Body of pancreas (tissue), 4 donors: ENCODE measurements at regions not wholly inside any gene's neighbourhood (a gene's known extent, or its start where the extent isn't known, plus 50 kb on each side); places are given as distances from the start of the nearest gene placed in this dataset.

Source experiments
- CTCF ChIP-seq, 7 experiments: fragments of 450-650 bp in 4 of 7; fragments of 200-600 bp in 3 of 7; sonication (generic) in 3 of 7; IDR thresholded peaks; one replicate each; pipeline ENCODE4 v1.5.1; 2016 to 2019; ENCODE audit warnings: antibody characterized with exemption in 7 of 7
- POLR2A ChIP-seq, 3 donors: fragments of 450-650 bp; IDR thresholded peaks; one replicate each; pipeline ENCODE4 v1.6.1; 2016; ENCODE audit warnings: antibody characterized with exemption in 3 of 3, mild to moderate bottlenecking in 2 of 3

- TF ChIP-seq POLR2A (IDR thresholded peaks at IDR 0.05) (no peak), CTCF (IDR thresholded peaks at IDR 0.05) (no peak)
Observed at GRCh38 chr17:13372432-13372831, 229.3 kb downstream of the HS3ST3A1 start.
